HEK293 (cell line): ENCODE measurements at regions not wholly inside any gene's neighbourhood (a gene's known extent, or its start where the extent isn't known, plus 50 kb on each side); places are given as distances from the start of the nearest gene placed in this dataset.

Experiments
- CTCF ChIP-seq: fragments of 450-650 bp; formaldehyde crosslinking; IDR thresholded peaks from 2 replicates; pipeline ENCODE4 v1.5.1; 2016; ENCODE audit warnings: missing biosample characterization, missing genetic modification characterization
- MYNN ChIP-seq: fragments of 450-650 bp; formaldehyde crosslinking; IDR thresholded peaks from 2 replicates; pipeline ENCODE4 v1.5.1; 2016; ENCODE audit warnings: missing biosample characterization, missing genetic modification characterization, borderline replicate concordance
- ZNF350 ChIP-seq: fragments of 450-650 bp; formaldehyde crosslinking; IDR thresholded peaks from 2 replicates; pipeline ENCODE4 v1.5.0; 2017; ENCODE audit warnings: missing biosample characterization, mild to moderate bottlenecking, missing genetic modification characterization
- ZNF558 ChIP-seq: fragments of 450-650 bp; formaldehyde crosslinking; IDR thresholded peaks from 2 replicates; pipeline ENCODE4 v1.5.1; 2016; ENCODE audit warnings: missing biosample characterization, missing genetic modification characterization

GRCh38 chr16:27624154-27625049 lies 74.5 kb downstream of the KATNIP start:
- no peak for TF ChIP-seq ZNF558 (tag by site-specific recombination)
- no peak for TF ChIP-seq CTCF (tag by site-specific recombination)
- TF ChIP-seq MYNN (tag by site-specific recombination), result no peak
- no peak for TF ChIP-seq ZNF350 (tag by site-specific recombination)
